ENCODE measurements at regions not wholly inside any gene's neighbourhood (a gene's known extent, or its start where the extent isn't known, plus 50 kb on each side); places are given as distances from the start of the nearest gene placed in this dataset.

- in situ Hi-C loops (cut with MboI; ENCODE audit: low pct_unique_long_range_greater_than_20kb, low sequenced_read_pairs) = no loop called here
These were observed 958.6 kb downstream of the KCNMA1 start for GRCh38 chr10:76679030-76679429.

GRCh38 chr10:76675951-76676587, 961.5 kb downstream of the KCNMA1 start:
- in situ Hi-C loops (cut with MboI; ENCODE audit: low pct_unique_long_range_greater_than_20kb, low sequenced_read_pairs) = no loop called here
- no peak for DNase-seq

More at GRCh38 chr10:76679030-76679429, 958.6 kb downstream of the KCNMA1 start:
- no peak for DNase-seq

- in situ Hi-C loops (cut with MboI; ENCODE audit: low pct_unique_long_range_greater_than_20kb, low sequenced_read_pairs) = no loop called here
- no peak for DNase-seq
These were observed 962.1 kb downstream of the KCNMA1 start for GRCh38 chr10:76675561-76675950.

- DNase-seq = no peak
- in situ Hi-C loops (cut with MboI; ENCODE audit: low pct_unique_long_range_greater_than_20kb, low sequenced_read_pairs) = no loop called here
These were observed 969.9 kb downstream of the KCNMA1 start for GRCh38 chr10:76667408-76668370.

- in situ Hi-C loops (cut with MboI; ENCODE audit: low pct_unique_long_range_greater_than_20kb, low sequenced_read_pairs) = no loop called here
- no peak for DNase-seq
These were observed 970.7 kb downstream of the KCNMA1 start for GRCh38 chr10:76666891-76667290.

GRCh38 chr10:76665029-76665428, 972.6 kb downstream of the KCNMA1 start:
- in situ Hi-C loops (cut with MboI; ENCODE audit: low pct_unique_long_range_greater_than_20kb, low sequenced_read_pairs) = no loop called here
- DNase-seq = no peak

- no peak for DNase-seq
- in situ Hi-C loops (cut with MboI; ENCODE audit: low pct_unique_long_range_greater_than_20kb, low sequenced_read_pairs) = no loop called here
These were observed 980.1 kb downstream of the KCNMA1 start for GRCh38 chr10:76657337-76658012.

GRCh38 chr10:76651154-76651553, 986.5 kb downstream of the KCNMA1 start:
- no peak for DNase-seq
- in situ Hi-C loops (cut with MboI; ENCODE audit: low pct_unique_long_range_greater_than_20kb, low sequenced_read_pairs) = no loop called here

- in situ Hi-C loops (cut with MboI; ENCODE audit: low pct_unique_long_range_greater_than_20kb, low sequenced_read_pairs) = no loop called here
These were observed 987.9 kb downstream of the KCNMA1 start for GRCh38 chr10:76649723-76650127.

GRCh38 chr10:76649254-76649653, 988.4 kb downstream of the KCNMA1 start:
- in situ Hi-C loops (cut with MboI; ENCODE audit: low pct_unique_long_range_greater_than_20kb, low sequenced_read_pairs) = no loop called here
- no peak for DNase-seq

More at GRCh38 chr10:76649723-76650127, 987.9 kb downstream of the KCNMA1 start:
- DNase-seq = no peak

- in situ Hi-C loops (cut with MboI; ENCODE audit: low pct_unique_long_range_greater_than_20kb, low sequenced_read_pairs) = no loop called here
- DNase-seq = no peak
These were observed 990.3 kb downstream of the KCNMA1 start for GRCh38 chr10:76647301-76647700.

- in situ Hi-C loops (cut with MboI; ENCODE audit: low pct_unique_long_range_greater_than_20kb, low sequenced_read_pairs) = no loop called here
- DNase-seq = no peak
These were observed 992.3 kb downstream of the KCNMA1 start for GRCh38 chr10:76645341-76645740.

GRCh38 chr10:76644476-76644875, 993.1 kb downstream of the KCNMA1 start:
- no peak for DNase-seq
- in situ Hi-C loops (cut with MboI; ENCODE audit: low pct_unique_long_range_greater_than_20kb, low sequenced_read_pairs) = no loop called here

GRCh38 chr10:76643511-76643911, 994.1 kb downstream of the KCNMA1 start:
- no peak for DNase-seq
- in situ Hi-C loops (cut with MboI; ENCODE audit: low pct_unique_long_range_greater_than_20kb, low sequenced_read_pairs) = no loop called here

- DNase-seq = no peak
- in situ Hi-C loops (cut with MboI; ENCODE audit: low pct_unique_long_range_greater_than_20kb, low sequenced_read_pairs) = no loop called here
These were observed 995.2 kb downstream of the KCNMA1 start for GRCh38 chr10:76642358-76642757.

GRCh38 chr10:76641215-76641614, 996.4 kb downstream of the KCNMA1 start:
- in situ Hi-C loops (cut with MboI; ENCODE audit: low pct_unique_long_range_greater_than_20kb, low sequenced_read_pairs) = no loop called here
- DNase-seq = no peak

- DNase-seq = no peak
- in situ Hi-C loops (cut with MboI; ENCODE audit: low pct_unique_long_range_greater_than_20kb, low sequenced_read_pairs) = no loop called here
These were observed 996.8 kb downstream of the KCNMA1 start for GRCh38 chr10:76640806-76641205.

GRCh38 chr10:76632767-76633051, 1004.9 kb downstream of the KCNMA1 start:
- in situ Hi-C loops (cut with MboI; ENCODE audit: low pct_unique_long_range_greater_than_20kb, low sequenced_read_pairs) = no loop called here
- no peak for DNase-seq

- DNase-seq = no peak
- in situ Hi-C loops (cut with MboI; ENCODE audit: low pct_unique_long_range_greater_than_20kb, low sequenced_read_pairs) = no loop called here
These were observed 1005.5 kb downstream of the KCNMA1 start for GRCh38 chr10:76631884-76632766.

All from KBM-7 (cell line).